Left kidney (tissue), 1 donor: ENCODE measurements at regions not wholly inside any gene's neighbourhood (a gene's known extent, or its start where the extent isn't known, plus 50 kb on each side); places are given as distances from the start of the nearest gene placed in this dataset.
"Not testable (repeated sequence)": the region's sequence is repeated elsewhere in the genome, so short reads cannot be mapped to it uniquely, and the experiment has no call there.

ENCODE experiments used
- DNase-seq: peaks from one replicate; pipeline ENCODE4 v3.0.0-alpha.2; 2013

DNA sequence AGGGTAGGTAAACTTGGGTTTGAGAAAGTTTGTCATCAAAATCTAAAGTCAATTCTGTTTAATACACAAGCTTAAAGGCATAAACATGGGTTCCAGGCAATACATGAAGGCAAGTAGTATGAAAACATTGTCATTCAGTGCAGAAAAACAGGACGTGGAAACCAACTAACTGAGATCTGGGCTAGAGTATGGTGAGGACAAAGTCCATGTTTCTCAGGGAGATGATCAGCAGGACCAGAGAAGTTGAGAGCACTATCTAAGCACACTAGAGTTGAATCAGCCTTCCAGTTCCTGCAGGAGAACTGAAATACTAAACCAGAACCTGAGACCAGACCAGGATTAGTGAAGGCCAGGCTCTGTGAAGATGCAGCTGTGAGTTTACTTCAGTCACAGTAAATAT, 302.8 kb upstream of the CRIM1 start:
- no peak for DNase-seq

DNA sequence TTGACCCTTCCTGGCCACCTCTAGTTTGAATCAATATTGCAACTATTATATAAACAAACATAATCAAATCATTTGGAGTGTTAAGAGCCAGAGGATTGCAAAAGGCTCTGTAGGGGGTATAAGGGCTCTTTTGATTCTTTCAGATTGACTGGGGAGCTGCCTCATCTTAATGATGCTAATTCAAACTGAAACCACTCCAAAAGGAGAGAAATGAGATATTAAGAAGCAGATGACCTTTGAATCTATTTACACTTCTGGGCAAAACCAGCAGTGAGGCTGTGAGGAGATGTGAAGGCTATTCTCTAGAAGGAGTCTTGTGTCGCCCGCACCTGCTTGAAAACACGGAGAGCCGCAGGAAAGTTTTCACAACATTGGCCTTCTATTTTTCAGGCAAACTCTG, 311.2 kb upstream of the CRIM1 start:
- no peak for DNase-seq

DNA sequence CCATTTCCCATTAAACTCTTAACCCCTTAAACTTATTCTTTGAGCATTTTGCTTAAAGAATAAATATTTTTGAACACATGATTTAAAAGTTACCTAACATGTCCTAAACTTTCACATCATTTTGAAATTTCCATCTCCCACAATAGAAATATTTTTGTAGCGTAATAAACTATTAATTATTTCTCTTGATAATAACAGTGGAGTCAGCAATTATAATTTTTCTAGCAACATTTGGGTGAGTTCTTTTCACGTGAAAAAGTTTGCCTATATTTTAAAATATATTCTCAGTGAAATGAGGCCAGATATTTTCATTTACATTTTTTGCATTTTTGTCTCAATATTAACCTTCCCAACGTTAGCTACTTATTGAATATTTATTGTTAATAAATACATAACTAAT, 320.4 kb upstream of the CRIM1 start:
- no peak for DNase-seq

DNA sequence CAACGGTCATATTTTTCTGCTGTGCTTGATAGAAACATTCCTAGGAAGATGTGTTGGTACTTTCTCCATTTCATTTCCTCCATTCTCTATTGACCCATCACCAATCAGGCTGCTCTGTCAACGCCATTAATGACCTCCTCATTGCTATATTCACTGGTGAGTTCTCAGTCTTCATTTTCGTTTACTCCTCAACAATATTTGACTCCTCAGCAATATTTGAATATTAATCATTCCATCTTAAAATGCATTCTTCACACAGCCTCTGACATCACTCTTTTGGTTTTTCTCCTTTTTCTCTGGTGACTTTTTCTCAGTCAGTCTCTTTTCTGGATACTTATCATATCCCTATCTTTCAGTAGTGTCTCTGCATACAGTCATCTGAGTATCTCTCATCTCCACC, 323.5 kb upstream of the CRIM1 start:
- DNase-seq: no peak

DNA sequence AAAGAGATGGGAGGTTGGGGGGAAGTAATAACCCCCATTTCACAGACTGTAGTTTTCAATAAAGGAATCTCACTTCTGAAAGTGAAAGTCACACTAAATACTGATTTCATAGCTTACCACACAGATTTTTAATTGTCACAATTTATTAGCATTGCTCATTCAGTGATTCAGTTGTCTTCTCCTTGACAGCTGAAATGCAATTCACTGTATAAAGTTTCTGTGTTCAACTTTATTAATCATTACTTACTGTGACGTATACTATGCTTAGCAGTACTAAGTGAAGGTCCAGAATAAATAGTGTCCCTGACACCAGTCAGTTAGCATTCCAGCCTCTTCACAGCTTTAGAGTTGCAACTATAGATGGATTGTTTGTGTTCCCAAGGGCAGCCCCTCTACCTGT, 324.1 kb upstream of the CRIM1 start:
- no peak for DNase-seq

DNA sequence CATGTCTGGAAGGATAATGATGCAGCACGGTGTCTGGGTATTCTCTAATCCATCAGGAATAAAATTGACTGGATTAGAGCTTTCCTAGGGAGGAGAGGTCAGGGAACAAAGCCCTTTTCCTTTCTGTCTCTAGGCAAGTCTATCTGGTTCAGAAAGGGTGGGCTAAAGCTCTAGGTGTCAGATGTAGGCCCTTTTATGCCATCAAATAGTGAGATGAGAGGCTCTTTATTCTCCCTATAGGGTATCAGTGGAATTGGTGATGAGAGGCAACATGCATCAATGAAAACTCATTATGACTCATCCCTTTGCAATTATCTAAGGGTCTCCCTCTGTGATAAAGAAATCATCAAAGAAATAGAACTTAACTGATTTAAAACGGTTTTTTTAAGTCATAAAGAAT, 328.0 kb upstream of the CRIM1 start:
- DNase-seq: no peak

DNA sequence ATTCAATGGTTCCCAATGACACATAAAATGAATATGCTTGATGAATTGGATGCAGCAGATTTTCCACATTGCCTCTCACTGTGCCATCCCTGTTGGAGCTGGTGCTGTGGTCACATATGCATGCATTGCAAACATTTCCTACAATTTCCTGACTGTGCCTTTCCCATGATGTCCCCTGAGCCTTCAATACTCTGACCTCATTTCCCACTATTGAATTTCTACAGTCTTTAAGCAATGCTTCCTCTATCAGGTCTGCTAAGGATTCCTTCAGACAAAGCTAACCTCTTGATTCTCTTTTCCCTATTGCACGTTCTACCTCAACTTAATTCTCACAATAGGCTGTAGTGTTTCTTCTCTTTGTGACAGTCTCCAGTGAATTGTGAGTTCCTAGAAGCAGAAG, 342.5 kb upstream of the CRIM1 start:
- no peak for DNase-seq

DNA sequence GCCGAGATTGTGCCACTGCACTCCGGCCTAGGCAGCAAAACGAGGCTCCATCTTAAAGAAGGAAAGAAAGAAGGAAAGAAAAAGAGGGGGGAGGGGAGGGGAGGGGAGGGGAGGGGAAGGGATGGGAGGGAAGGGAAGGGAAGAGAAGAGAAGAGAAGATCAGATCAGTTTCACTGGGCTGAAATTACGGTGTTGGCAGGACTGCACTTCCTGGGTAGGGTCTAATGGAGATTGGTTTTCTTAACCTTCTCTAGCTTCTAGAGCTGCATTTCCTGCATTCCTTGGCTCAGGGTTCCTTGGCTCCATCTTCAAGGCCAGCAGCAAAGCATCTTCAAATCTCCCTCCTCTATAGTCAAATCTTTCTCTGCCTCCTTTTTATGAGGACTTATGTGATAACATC, 349.1 kb upstream of the CRIM1 start:
- DNase-seq: no peak

DNA sequence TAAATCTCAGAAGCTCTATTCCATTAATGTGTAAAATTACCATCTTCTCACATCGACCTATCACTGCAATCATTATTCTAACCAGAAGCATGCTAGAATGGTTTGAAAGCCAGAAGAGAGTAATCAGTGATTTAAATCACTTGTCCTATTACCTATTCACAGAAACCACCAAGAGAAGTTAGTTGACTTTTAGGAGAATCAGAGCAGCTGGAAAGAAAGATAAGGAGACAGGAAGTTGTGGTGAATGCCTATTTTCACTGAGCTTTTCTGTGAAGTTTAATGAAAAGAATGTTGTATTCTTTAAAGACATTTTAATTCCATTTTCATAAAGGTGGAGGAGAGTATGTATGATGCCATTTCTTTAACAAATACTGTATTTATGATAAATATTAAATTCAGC, 352.6 kb upstream of the CRIM1 start:
- DNase-seq: no peak

DNA sequence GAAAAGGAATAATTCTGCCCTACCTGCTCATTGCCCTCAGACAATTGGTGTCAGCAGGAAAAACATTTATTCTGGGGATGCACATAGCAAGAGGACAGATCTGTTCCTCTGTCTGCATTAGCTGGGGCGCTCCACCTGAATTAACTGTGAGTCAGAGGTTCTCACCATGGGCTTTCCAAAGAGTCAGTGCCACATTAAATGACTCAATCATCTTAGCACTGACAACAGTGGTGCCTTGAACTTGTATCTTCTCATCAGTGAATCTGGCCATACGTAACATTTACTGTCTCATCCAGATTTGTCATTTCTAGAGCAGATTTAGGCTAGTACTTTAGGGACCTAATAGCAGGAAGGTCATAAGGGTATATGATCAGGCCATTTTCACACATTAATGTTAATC, 358.1 kb upstream of the CRIM1 start:
- DNase-seq: no peak

DNA sequence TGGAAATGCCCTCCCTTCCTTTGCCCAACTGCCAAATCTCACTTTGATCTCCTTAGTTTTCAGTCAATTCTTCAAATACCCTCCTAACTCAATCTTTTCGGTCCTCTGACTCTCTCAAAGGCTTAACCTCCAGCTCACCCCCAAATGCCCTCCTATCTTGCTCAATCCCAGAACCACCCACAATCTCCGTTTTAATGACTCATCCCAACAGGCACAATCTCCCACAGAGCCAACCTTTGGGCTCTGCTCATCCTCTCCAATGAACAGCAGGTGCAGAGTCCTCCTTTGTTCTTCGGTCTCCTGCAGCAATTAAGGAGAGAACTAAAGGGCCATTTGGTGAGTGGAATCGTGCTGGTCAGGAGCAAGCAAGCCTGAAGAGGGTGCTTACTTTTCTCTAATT, 366.1 kb upstream of the CRIM1 start:
- no peak for DNase-seq

DNA sequence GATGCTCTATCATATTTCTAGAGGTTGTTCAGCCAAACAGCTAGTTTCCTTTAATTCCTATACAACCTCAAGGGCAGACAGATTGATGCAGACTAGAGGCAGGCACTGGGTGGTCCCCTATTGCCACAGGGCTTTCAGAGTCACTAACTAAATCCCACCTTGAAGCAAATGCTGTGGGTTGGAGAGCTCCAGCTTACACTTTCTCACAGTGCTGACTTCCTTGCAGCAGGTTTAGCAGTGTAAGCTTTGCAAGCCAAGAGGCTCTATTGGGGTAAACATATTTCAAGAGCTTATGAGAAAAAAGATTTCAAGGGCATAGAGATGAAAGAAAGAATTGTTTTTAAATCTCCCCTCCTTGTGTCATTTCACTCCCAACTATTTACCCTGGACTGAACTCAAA, 366.5 kb upstream of the CRIM1 start:
- no peak for DNase-seq

DNA sequence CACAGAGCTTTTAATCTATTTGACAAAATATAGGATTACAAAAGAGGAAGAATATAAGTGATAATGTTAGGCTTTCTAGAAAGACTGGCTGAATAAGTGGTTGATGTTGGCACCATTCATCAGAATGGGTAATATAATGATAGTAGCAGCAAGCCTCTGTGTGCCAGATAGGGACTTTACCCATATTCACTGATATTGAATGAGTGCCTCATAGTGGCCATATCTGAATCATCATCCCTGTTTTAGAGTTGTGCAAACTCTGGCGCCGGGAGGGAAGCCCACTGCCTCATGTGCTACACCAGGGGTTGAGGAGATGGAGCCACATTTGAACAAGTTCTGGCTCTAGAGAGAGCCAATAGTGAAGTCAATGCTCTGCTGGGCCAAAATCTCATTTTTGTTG, 368.7 kb upstream of the CRIM1 start:
- no peak for DNase-seq

DNA sequence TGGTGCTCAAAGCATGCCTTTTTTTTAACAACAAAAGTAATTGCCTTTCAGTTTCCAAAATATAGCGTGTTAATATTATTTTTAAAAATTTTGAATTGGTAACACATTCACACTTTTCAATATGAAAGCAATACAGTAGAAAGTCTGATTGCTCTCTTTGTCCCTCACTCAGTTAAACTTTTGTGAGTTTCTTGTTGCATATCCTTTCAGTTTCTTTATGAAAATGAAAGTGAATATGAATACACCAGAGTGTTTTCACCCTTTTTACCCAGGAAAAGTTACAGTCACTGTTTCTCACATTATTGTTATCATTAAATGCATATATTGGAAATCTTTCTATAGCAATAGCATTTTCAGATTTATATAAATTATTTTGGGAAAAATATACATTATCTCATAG, 377.4 kb upstream of the CRIM1 start:
- no peak for DNase-seq

DNA sequence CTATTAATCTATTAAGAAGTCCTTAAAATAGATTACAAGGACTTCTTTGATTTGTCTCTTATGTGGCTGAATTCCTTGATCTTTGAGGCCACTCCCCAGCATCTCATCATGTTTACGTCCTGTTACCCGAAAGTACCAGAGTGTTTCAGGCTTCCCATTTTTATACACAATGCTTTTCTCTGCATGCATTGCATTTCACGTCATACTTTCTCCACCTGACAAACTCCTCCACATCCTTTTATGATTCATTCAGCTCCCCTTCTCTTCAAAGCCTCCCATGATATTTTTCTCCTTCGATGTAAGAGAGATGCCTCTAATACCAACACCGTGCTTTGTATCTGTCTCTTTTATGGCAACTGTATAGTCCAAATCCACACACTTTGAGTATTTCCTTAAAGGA, 379.0 kb upstream of the CRIM1 start:
- DNase-seq: no peak

DNA sequence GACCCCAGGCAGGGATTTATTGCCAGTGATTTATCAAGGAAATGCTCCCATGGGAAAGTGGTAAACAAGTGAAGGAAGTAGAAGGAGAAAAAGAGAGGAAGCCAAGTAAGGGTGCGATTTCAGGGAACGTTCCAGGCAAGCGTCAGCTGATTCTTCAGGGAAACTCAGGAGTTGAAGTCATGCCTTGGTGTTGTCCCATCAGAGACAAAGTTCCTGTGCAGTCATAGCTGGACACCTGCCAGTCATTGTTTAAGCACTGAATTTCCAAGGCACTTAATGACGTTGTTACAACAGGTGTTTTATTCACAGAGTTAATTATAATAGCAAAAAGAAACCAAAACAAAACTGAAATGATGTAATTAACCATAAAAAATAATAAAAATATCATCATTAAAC, 381.8 kb upstream of the CRIM1 start:
- peak; percentile 14 for DNase-seq

DNA sequence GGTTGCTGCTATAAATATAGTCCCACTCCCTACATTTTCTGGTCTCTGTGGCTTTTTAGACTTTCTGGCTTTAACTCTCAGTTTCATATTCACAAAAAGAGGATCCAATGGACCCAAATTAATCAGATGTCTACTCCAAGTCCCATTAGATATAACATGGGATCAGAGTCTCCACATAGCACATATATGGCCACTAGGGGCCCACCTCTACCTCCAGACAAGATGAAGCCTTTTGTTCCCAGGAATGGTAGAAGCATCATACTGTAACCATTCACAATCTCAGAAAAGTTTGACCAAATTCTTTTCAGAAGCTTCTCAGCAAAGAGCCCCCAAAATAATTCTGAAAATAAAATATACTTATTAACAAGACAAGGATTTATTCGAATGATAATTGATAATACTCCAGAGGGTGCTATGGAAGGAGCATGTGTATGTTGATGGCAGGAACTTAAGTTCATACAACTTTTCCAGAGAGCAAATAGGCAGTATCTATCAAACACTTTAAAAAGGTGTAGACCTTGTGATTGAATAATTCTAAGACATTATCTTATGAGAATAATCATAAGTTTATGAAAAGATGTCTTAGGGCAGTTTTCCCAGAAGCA, 382.3 kb upstream of the CRIM1 start:
- DNase-seq: peak; percentile 30

DNA sequence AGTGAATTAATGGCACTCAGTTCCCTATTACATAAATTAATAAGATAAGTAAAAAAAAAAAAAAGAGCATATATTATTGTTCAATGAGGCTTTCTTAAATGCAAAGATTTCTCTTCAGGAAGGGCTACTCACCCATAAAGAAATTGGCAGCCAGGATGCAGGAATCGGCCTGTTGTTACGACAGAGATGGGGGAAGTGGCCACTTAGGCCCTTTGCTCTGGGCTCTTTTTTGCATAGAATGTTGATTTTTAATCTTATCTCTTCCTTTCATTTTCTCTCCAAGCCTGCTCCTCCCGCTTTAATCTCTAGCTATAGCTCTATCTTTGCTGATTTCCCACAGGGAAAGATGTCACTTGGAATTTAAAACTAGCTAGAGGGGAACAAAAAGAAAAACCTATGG, 391.8 kb upstream of the CRIM1 start:
- DNase-seq: no peak

DNA sequence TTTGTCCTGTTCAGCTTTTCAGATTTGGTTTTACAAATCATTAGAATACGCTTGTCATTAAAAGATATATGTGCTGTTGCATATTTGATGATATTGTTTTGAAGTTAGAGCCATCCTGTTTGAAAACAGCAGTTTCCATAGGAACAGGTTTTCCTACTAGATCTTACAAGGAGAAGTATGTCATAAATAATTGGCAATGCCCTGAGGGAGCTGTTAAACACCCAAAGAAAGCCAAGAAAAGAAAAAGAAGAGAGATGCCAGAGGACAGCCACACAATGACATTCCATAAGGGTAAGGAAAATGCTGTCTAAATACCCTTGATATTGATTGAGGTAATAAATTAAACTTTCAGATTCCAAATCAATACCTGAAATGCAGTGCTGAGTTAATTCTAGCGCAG, 392.2 kb upstream of the CRIM1 start:
- no peak for DNase-seq

DNA sequence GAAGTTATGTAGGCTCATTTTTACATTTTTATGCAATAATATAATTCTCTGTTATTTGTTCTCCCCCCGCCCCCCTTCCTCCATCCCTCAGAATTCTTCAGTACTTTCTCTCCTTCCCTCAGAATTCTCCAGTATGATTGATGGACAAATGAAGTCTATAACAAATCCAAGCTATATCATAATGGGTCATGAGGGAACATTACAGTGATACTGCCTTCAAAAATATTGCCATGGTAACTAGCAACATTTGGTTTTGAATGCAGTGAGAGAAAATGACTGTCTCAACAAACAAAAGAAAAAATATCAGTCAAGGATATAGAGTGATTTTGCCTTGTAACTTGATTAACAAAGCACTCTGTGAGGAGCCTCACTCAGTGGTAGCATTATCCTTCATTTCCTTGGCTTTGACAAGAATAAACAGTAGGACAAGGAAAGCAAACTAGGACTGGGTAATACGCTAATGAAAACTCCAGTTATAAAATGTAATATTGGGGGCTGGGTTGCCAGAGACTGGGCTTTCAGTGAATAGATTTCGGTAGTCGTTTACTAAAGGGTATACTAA, 392.9 kb upstream of the CRIM1 start:
- no peak for DNase-seq

DNA sequence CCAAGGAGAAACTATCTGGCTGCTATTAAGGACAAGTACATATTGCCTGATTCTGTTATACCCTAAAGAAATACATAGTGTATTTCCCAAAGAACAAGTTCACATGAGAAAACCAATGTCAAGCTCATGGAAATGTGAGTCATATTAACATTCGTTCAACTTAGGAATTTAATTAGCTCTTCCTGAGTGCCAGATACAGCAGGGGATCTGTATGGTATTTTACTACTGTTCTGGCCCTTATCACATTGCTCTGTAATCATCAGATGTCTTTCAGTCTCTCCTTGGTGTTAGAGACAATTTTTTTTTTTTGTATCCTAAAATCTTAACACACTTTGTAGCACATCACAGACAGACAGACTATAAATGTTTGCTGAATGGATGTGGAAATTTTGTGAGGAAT, 395.0 kb upstream of the CRIM1 start:
- no peak for DNase-seq

DNA sequence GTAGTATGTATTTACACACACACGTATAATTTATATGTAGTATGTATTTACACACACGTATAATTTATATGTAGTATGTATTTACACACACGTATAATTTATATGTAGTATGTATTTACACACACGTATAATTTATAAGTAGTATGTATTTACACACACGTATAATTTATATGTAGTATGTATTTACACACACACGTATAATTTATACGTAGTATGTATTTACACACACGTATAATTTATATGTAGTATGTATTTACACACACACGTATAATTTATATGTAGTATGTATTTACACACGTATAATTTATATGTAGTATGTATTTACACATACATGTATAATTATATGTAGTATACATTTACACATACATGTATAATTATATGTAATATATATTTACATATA, 398.5 kb upstream of the CRIM1 start:
- DNase-seq: not testable (repeated sequence)

DNA sequence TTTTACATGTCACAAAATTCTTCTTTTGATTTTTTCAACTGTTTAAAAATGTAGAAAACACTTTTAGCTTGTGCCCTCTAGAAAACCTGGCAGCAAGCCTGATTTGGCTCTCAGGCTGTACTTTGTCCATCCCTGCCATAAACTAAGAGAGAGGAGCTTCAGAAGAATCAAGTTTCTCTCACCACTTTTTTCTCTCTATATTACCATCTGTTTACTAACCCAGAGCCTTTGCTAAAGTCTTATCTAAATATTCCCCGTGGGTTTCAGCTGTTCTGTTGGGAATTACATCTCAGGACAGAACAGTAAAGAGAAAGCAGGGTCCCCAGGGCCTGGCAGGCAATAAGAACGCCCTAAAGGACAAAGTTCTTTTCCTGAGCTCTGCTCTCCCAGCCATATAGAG, 409.1 kb upstream of the CRIM1 start:
- DNase-seq: no peak

DNA sequence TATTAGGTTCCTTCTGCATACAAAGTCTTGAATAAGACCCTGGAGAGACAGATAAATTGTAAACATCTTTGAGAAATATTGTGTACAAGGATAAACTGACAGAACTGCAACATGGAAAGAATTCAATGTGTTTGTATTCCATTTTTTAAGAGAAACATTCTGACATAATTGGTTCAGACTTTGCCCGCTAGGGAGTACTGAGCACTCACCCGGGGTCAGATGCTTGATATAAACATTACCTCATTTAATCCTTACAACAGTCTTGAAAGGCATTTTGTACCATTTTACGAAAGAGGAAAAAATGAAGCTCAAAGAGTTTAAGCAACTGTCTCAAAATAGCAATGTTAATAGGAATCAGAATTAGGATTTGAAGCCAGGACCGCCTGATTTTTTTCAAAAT, 416.7 kb upstream of the CRIM1 start:
- no peak for DNase-seq

DNA sequence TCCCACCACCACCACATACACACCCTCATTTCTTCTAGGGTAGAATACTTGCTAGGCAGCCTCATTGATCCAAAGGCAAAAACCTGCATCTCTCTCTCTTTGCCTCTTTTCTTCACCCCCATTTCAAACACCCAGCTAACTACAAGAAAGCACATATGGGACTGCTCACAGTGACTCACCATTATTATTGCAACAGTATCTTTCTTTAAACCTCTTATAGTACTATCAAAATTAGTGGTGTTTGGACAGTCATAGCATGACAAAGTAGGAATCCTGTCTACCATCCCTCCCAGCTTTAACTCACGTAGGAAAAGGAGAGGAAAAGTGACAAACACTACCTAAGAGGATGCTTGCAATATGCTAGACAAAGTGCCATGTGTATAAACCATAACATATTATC, 422.5 kb upstream of the CRIM1 start:
- no peak for DNase-seq
